ENCODE measurements at regions not wholly inside any gene's neighbourhood (a gene's known extent, or its start where the extent isn't known, plus 50 kb on each side); places are given as distances from the start of the nearest gene placed in this dataset.

- no peak for DNase-seq (ENCODE audit: low read depth, low spot score)
- Histone ChIP-seq H3K9me3 (ENCODE audit: insufficient read depth, low read length) (no peaks in the 10 kb centered on the region), H3K4me1 (ENCODE audit: insufficient read depth, insufficient read length) (no peaks in the 10 kb centered on the region), H3K27me3 (ENCODE audit: insufficient read depth, insufficient read length) (no peaks in the 10 kb centered on the region), H3K36me3 (ENCODE audit: insufficient read depth, insufficient read length, low read length) (no peaks in the 10 kb centered on the region), H3K4me3 (ENCODE audit: insufficient read length, low read depth) (no peak overlapping the region), H3K9ac (ENCODE audit: insufficient read length, low read depth) (no peak overlapping the region)
- no peak for TF ChIP-seq ZNF274 (IDR thresholded peaks at IDR 0.05; ENCODE audit: low read depth, low read length)
- TF ChIP-seq SUZ12 (IDR thresholded peaks at IDR 0.05; ENCODE audit: extremely low read depth, insufficient read depth, insufficient read length) = no peak
- TF ChIP-seq YY1 (IDR thresholded peaks at IDR 0.05; ENCODE audit: insufficient read depth, insufficient read length) = no peak
Observed at GRCh38 chr11:86749821-86750401, 50.4 kb upstream of the PRSS23 start.

GRCh38 chr11:86749376-86749775, 51.0 kb upstream of the PRSS23 start:
- TF ChIP-seq ZNF274 (IDR thresholded peaks at IDR 0.05; ENCODE audit: low read depth, low read length) = no peak
- no peak for TF ChIP-seq SUZ12 (IDR thresholded peaks at IDR 0.05; ENCODE audit: extremely low read depth, insufficient read depth, insufficient read length)
- TF ChIP-seq YY1 (IDR thresholded peaks at IDR 0.05; ENCODE audit: insufficient read depth, insufficient read length) = no peak
- DNase-seq (ENCODE audit: low read depth, low spot score) = no peak

GRCh38 chr11:86748296-86748695, 52.0 kb upstream of the PRSS23 start:
- TF ChIP-seq SUZ12 (IDR thresholded peaks at IDR 0.05; ENCODE audit: extremely low read depth, insufficient read depth, insufficient read length) (no peak), YY1 (IDR thresholded peaks at IDR 0.05; ENCODE audit: insufficient read depth, insufficient read length) (no peak), ZNF274 (IDR thresholded peaks at IDR 0.05; ENCODE audit: low read depth, low read length) (no peak)
- Histone ChIP-seq H3K4me1 (ENCODE audit: insufficient read depth, insufficient read length) (no peaks in the 10 kb centered on the region), H3K9me3 (ENCODE audit: insufficient read depth, low read length) (no peaks in the 10 kb centered on the region), H3K36me3 (ENCODE audit: insufficient read depth, insufficient read length, low read length) (no peaks in the 10 kb centered on the region), H3K27me3 (ENCODE audit: insufficient read depth, insufficient read length) (no peaks in the 10 kb centered on the region), H3K4me3 (ENCODE audit: insufficient read length, low read depth) (no peak overlapping the region), H3K9ac (ENCODE audit: insufficient read length, low read depth) (no peak overlapping the region)
- no peak for DNase-seq (ENCODE audit: low read depth, low spot score)

More at GRCh38 chr11:86749376-86749775, 51.0 kb upstream of the PRSS23 start:
- Histone ChIP-seq H3K27me3 (ENCODE audit: insufficient read depth, insufficient read length) (no peaks in the 10 kb centered on the region), H3K9ac (ENCODE audit: insufficient read length, low read depth) (no peak overlapping the region), H3K4me1 (ENCODE audit: insufficient read depth, insufficient read length) (no peaks in the 10 kb centered on the region), H3K36me3 (ENCODE audit: insufficient read depth, insufficient read length, low read length) (no peaks in the 10 kb centered on the region), H3K9me3 (ENCODE audit: insufficient read depth, low read length) (no peaks in the 10 kb centered on the region), H3K4me3 (ENCODE audit: insufficient read length, low read depth) (no peak overlapping the region)

- Histone ChIP-seq H3K36me3 (ENCODE audit: insufficient read depth, insufficient read length, low read length) (no peaks in the 10 kb centered on the region), H3K9me3 (ENCODE audit: insufficient read depth, low read length) (no peaks in the 10 kb centered on the region), H3K27me3 (ENCODE audit: insufficient read depth, insufficient read length) (no peaks in the 10 kb centered on the region), H3K9ac (ENCODE audit: insufficient read length, low read depth) (no peak overlapping the region), H3K4me1 (ENCODE audit: insufficient read depth, insufficient read length) (no peaks in the 10 kb centered on the region), H3K4me3 (ENCODE audit: insufficient read length, low read depth) (no peak overlapping the region)
- TF ChIP-seq YY1 (IDR thresholded peaks at IDR 0.05; ENCODE audit: insufficient read depth, insufficient read length) = no peak
- no peak for TF ChIP-seq ZNF274 (IDR thresholded peaks at IDR 0.05; ENCODE audit: low read depth, low read length)
- no peak for TF ChIP-seq SUZ12 (IDR thresholded peaks at IDR 0.05; ENCODE audit: extremely low read depth, insufficient read depth, insufficient read length)
- no peak for DNase-seq (ENCODE audit: low read depth, low spot score)
Observed at GRCh38 chr11:86747801-86748200, 52.5 kb upstream of the PRSS23 start.

- H3K9ac ChIP-seq (ENCODE audit: insufficient read length, low read depth) = no peak overlapping the region
- no peaks in the 10 kb centered on the region for H3K27me3 ChIP-seq (ENCODE audit: insufficient read depth, insufficient read length)
- H3K4me1 ChIP-seq (ENCODE audit: insufficient read depth, insufficient read length) = no peaks in the 10 kb centered on the region
- no peak overlapping the region for H3K4me3 ChIP-seq (ENCODE audit: insufficient read length, low read depth)
- no peak for TF ChIP-seq YY1 (IDR thresholded peaks at IDR 0.05; ENCODE audit: insufficient read depth, insufficient read length)
- no peak for TF ChIP-seq SUZ12 (IDR thresholded peaks at IDR 0.05; ENCODE audit: extremely low read depth, insufficient read depth, insufficient read length)
- TF ChIP-seq ZNF274 (IDR thresholded peaks at IDR 0.05; ENCODE audit: low read depth, low read length) = no peak
- no peak for DNase-seq (ENCODE audit: low read depth, low spot score)
- no peaks in the 10 kb centered on the region for H3K9me3 ChIP-seq (ENCODE audit: insufficient read depth, low read length)
- H3K36me3 ChIP-seq (ENCODE audit: insufficient read depth, insufficient read length, low read length) = no peaks in the 10 kb centered on the region
Observed at GRCh38 chr11:86746514-86746913, 53.8 kb upstream of the PRSS23 start.

- no peaks in the 10 kb centered on the region for H3K9me3 ChIP-seq (ENCODE audit: insufficient read depth, low read length)
- DNase-seq (ENCODE audit: low read depth, low spot score) = no peak
- TF ChIP-seq ZNF274 (IDR thresholded peaks at IDR 0.05; ENCODE audit: low read depth, low read length) = no peak
- TF ChIP-seq SUZ12 (IDR thresholded peaks at IDR 0.05; ENCODE audit: extremely low read depth, insufficient read depth, insufficient read length) = no peak
- TF ChIP-seq YY1 (IDR thresholded peaks at IDR 0.05; ENCODE audit: insufficient read depth, insufficient read length) = no peak
Observed at GRCh38 chr11:86745571-86745970, 54.8 kb upstream of the PRSS23 start.

GRCh38 chr11:86743223-86744118, 56.9 kb upstream of the PRSS23 start:
- DNase-seq (ENCODE audit: low read depth, low spot score) = no peak
- peaks cover 11% of the 10 kb centered on the region for H3K4me1 ChIP-seq (ENCODE audit: insufficient read depth, insufficient read length)
- TF ChIP-seq SUZ12 (IDR thresholded peaks at IDR 0.05; ENCODE audit: extremely low read depth, insufficient read depth, insufficient read length) (no peak), YY1 (IDR thresholded peaks at IDR 0.05; ENCODE audit: insufficient read depth, insufficient read length) (no peak), ZNF274 (IDR thresholded peaks at IDR 0.05; ENCODE audit: low read depth, low read length) (no peak)
- no peaks in the 10 kb centered on the region for H3K36me3 ChIP-seq (ENCODE audit: insufficient read depth, insufficient read length, low read length)
- H3K4me3 ChIP-seq (ENCODE audit: insufficient read length, low read depth) = no peak overlapping the region
- H3K9me3 ChIP-seq (ENCODE audit: insufficient read depth, low read length) = peaks cover 10% of the 10 kb centered on the region
- no peak overlapping the region for H3K9ac ChIP-seq (ENCODE audit: insufficient read length, low read depth)
- H3K27me3 ChIP-seq (ENCODE audit: insufficient read depth, insufficient read length) = no peaks in the 10 kb centered on the region

More at GRCh38 chr11:86745571-86745970, 54.8 kb upstream of the PRSS23 start:
- Histone ChIP-seq H3K36me3 (ENCODE audit: insufficient read depth, insufficient read length, low read length) (no peaks in the 10 kb centered on the region), H3K27me3 (ENCODE audit: insufficient read depth, insufficient read length) (no peaks in the 10 kb centered on the region), H3K9ac (ENCODE audit: insufficient read length, low read depth) (no peak overlapping the region), H3K4me3 (ENCODE audit: insufficient read length, low read depth) (no peak overlapping the region), H3K4me1 (ENCODE audit: insufficient read depth, insufficient read length) (peaks cover 2% of the 10 kb centered on the region)

Measured in NT2/D1 (cell line).